ENCODE measurements at regions not wholly inside any gene's neighbourhood (a gene's known extent, or its start where the extent isn't known, plus 50 kb on each side); places are given as distances from the start of the nearest gene placed in this dataset.
"Not testable (repeated sequence)": the region's sequence is repeated elsewhere in the genome, so short reads cannot be mapped to it uniquely, and the experiment has no call there.

DNA sequence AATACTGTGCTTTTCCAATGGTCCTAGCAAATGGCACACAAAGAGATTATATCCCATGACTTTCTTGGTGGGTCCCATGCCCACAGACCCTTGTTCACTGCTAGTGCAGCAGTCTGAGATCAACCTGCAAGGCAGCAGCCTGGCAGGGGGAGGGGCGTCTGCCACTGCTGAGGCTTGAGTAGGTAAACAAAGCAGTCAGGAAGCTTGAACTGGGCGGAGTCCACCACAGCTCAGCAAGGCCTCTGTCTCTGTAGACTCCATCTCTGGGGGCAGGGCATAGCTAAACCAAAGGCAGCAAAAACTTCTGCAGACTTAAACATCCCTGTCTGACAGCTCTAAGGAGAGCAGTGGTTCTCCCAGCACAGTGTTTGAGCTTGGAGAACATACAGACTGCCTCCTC, 82.9 kb downstream of the ZNF737 start:
- Histone ChIP-seq H3K9me3 (replicated peaks in 1 of 11) (peaks cover 88 to 99% (median 94%) of the 10 kb centered on the region in 11 experiments), H3K36me3 (no peaks in the 10 kb centered on the region; a peak in 1 of 22 replicates), H4K20me1 (no peaks in the 10 kb centered on the region), H3K4me2 (peak overlapping the region in 2 of 11 experiments; percentile 18 to 25; a peak in 4 of 22 replicates), H3K9ac (no peak overlapping the region), H3K27me3 (no peaks in the 10 kb centered on the region), H3K27ac (no peak overlapping the region), H3K4me1 (peaks cover 0 to 17% (median 2%) of the 10 kb centered on the region in 10 experiments; a peak in 8 of 20 replicates), H3K4me3 (no peak overlapping the region)
- no peak for TF ChIP-seq Cebpa-rat (IDR thresholded peaks at IDR 0.05)

GRCh38 chr19:20481736-20482135, 83.8 kb downstream of the ZNF737 start:
- peaks cover 88 to 99% (median 94%) of the 10 kb centered on the region in 11 experiments for H3K9me3 ChIP-seq (replicated peaks in 1 of 11)
- H3K4me3 ChIP-seq: no peak overlapping the region
- no peak overlapping the region for H3K4me2 ChIP-seq

DNA sequence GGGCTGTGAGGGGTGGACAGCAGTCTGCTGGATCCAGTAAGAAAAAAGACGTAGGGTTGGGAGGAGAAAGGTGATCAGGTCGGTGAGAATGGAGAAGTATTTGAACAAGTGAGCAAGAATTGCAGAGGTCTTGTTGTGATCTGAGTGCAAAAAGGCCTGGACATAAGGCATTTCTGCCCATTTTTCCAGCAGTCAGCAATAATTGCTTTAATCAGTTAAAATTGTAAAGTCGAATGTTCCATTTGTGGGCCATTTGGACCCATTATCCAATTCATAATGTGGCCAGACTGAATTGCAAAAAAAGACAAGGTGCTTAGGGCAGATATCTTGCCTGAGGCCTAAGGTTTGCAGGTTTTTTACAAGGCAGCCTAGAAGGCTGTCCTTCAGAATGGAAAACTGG, 86.1 kb downstream of the ZNF737 start:
- Histone ChIP-seq H3K27me3 (no peaks in the 10 kb centered on the region), H3K4me1 (peaks cover 0 to 18% (median 2%) of the 10 kb centered on the region in 10 experiments; a peak in 8 of 20 replicates), H3K27ac (no peak overlapping the region), H3K36me3 (no peaks in the 10 kb centered on the region; a peak in 1 of 22 replicates), H3K4me3 (no peak overlapping the region), H3K9ac (no peak overlapping the region), H4K20me1 (no peaks in the 10 kb centered on the region), H3K9me3 (replicated peaks in 1 of 11) (peaks cover 91 to 100% (median 96%) of the 10 kb centered on the region in 11 experiments), H3K4me2 (no peak overlapping the region)
- TF ChIP-seq Cebpa-rat (IDR thresholded peaks at IDR 0.05): no peak

More at GRCh38 chr19:20481736-20482135, 83.8 kb downstream of the ZNF737 start:
- Histone ChIP-seq H4K20me1 (no peaks in the 10 kb centered on the region), H3K27ac (no peak overlapping the region), H3K27me3 (no peaks in the 10 kb centered on the region), H3K9ac (no peak overlapping the region), H3K36me3 (no peaks in the 10 kb centered on the region; a peak in 1 of 22 replicates), H3K4me1 (peaks cover 0 to 18% (median 2%) of the 10 kb centered on the region in 10 experiments; a peak in 8 of 20 replicates)
- no peak for TF ChIP-seq Cebpa-rat (IDR thresholded peaks at IDR 0.05)

DNA sequence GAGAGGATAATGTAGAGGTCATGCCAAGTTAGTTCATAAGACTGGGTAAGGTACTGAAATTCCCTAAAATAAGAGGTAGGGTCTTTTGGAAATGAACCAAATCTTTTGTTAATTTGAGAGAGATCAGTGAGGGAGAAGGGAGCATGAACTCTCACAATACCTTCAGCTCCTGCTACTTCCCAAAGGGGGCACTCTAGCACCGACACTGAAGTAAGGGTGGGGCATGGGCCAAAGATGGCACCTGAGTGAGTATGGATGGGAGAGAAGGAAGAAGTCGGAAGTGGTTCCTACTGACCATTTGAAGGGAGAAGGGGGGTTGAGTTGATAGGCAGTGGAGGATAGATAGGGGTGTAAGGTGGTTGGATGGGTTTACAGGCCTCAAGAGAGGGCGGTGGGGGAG, 86.6 kb downstream of the ZNF737 start:
- Histone ChIP-seq H3K9ac (no peak overlapping the region), H3K9me3 (replicated peaks in 1 of 11) (peaks cover 91 to 100% (median 97%) of the 10 kb centered on the region in 11 experiments), H3K36me3 (no peaks in the 10 kb centered on the region; a peak in 2 of 22 replicates), H3K4me3 (no peak overlapping the region), H3K27me3 (no peaks in the 10 kb centered on the region), H4K20me1 (no peaks in the 10 kb centered on the region), H3K4me1 (peaks cover 0 to 18% (median 2%) of the 10 kb centered on the region in 10 experiments; a peak in 8 of 20 replicates), H3K27ac (no peak overlapping the region), H3K4me2 (peak overlapping the region in 5 of 11 experiments; percentile 17 to 41 (median 28); a peak in 7 of 22 replicates)
- TF ChIP-seq Cebpa-rat (IDR thresholded peaks at IDR 0.05): no peak

DNA sequence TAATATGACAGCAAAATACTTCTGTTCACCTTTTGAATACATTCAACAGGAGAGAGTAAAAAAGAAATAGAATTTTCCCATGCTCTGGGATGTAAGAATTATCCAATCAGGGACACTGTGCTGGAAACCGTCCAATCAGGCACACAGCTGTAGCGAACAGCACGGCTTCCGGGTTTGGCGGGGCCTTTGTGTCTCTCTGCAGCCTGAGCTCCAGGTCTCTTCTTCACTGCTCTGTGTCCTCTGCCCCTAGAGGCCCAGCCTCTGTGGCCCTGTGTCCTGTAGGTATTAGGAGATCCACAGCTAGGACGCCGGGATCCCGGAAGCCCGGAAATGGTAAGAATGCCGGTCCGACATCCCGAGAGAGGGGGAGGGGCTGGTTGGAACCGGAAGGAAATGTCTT, 92.7 kb downstream of the ZNF737 start:
- Histone ChIP-seq H3K4me1 (peaks cover 0 to 3% (median 0%) of the 10 kb centered on the region in 10 experiments; a peak in 6 of 20 replicates), H3K9ac (no peak overlapping the region), H3K4me3 (no peak overlapping the region), H3K4me2 (no peak overlapping the region), H3K9me3 (replicated peaks in 1 of 11) (peaks cover 74 to 95% (median 81%) of the 10 kb centered on the region in 11 experiments), H4K20me1 (no peaks in the 10 kb centered on the region), H3K36me3 (no peaks in the 10 kb centered on the region; a peak in 2 of 22 replicates), H3K27me3 (no peaks in the 10 kb centered on the region), H3K27ac (no peak overlapping the region)
- no peak for TF ChIP-seq Cebpa-rat (IDR thresholded peaks at IDR 0.05)

GRCh38 chr19:20471431-20471830, 94.2 kb downstream of the ZNF737 start:
- no peak overlapping the region for H3K27ac ChIP-seq
- H3K36me3 ChIP-seq: no peaks in the 10 kb centered on the region; a peak in 1 of 22 replicates
- H4K20me1 ChIP-seq: no peaks in the 10 kb centered on the region
- H3K9me3 ChIP-seq (replicated peaks in 1 of 11): peaks cover 60 to 80% (median 67%) of the 10 kb centered on the region in 11 experiments
- no peak for TF ChIP-seq Cebpa-rat (IDR thresholded peaks at IDR 0.05)
- H3K4me1 ChIP-seq: no peaks in the 10 kb centered on the region
- H3K9ac ChIP-seq: no peak overlapping the region
- no peaks in the 10 kb centered on the region for H3K27me3 ChIP-seq
- H3K4me2 ChIP-seq: no peak overlapping the region
- no peak overlapping the region for H3K4me3 ChIP-seq

- Histone ChIP-seq H3K4me3 (no peak overlapping the region), H3K4me2 (no peak overlapping the region), H3K27me3 (no peaks in the 10 kb centered on the region), H3K27ac (no peak overlapping the region), H3K9me3 (replicated peaks in 1 of 11) (peaks cover 51 to 72% (median 58%) of the 10 kb centered on the region in 11 experiments), H3K4me1 (no peaks in the 10 kb centered on the region), H3K36me3 (no peaks in the 10 kb centered on the region; a peak in 1 of 22 replicates), H4K20me1 (no peaks in the 10 kb centered on the region), H3K9ac (no peak overlapping the region)
- TF ChIP-seq Cebpa-rat (IDR thresholded peaks at IDR 0.05): no peak
Measured at GRCh38 chr19:20470345-20471135, 95.0 kb downstream of the ZNF737 start.

GRCh38 chr19:20466638-20466990, 99.0 kb downstream of the ZNF737 start:
- not testable (repeated sequence) for H3K9ac ChIP-seq, H3K27me3 ChIP-seq, H3K27ac ChIP-seq, H3K4me3 ChIP-seq, H3K36me3 ChIP-seq, H4K20me1 ChIP-seq, H3K4me1 ChIP-seq, H3K4me2 ChIP-seq
- peaks cover 18 to 35% (median 26%) of the 10 kb centered on the region in 11 experiments; a peak in 20 of 22 replicates for H3K9me3 ChIP-seq (replicated peaks in 1 of 11)

- H3K27ac ChIP-seq, H3K27me3 ChIP-seq, H3K36me3 ChIP-seq: not testable (repeated sequence)
Measured at GRCh38 chr19:20465922-20466637, 99.5 kb downstream of the ZNF737 start.

More at GRCh38 chr19:20465922-20466637, 99.5 kb downstream of the ZNF737 start:
- H3K4me2 ChIP-seq, H3K9ac ChIP-seq, H4K20me1 ChIP-seq, H3K4me1 ChIP-seq, H3K4me3 ChIP-seq: not testable (repeated sequence)
- peaks cover 18 to 29% (median 22%) of the 10 kb centered on the region in 11 experiments; a peak in 20 of 22 replicates for H3K9me3 ChIP-seq (replicated peaks in 1 of 11)
